HCT116 (cell line): ENCODE measurements at regions not wholly inside any gene's neighbourhood (a gene's known extent, or its start where the extent isn't known, plus 50 kb on each side); places are given as distances from the start of the nearest gene placed in this dataset.

Source experiments
- ATAC-seq: fragments of 200-7000 bp; cut with Tn5 transposase; 2 replicates; pipeline ENCODE4 v1.9.1; 2020; ENCODE audit warnings: mild to moderate bottlenecking, moderate library complexity
- BruUV-seq: library from RNA; stranded (reverse); fragments of 400-500 nt; replicated peaks from 2 replicates; lab custom pipeline; 2021; lab: Mats Ljungman, UMichigan
- CTCF ChIA-PET: fragments of 300-600 bp; sonication (Branson Sonifier 250); formaldehyde crosslinking; loops from one replicate; lab custom pipeline; 2021; ENCODE audit warnings: antibody characterized with exemption; lab: Charles Lee
- POLR2A ChIA-PET: fragments of 300-600, 350-600 bp; sonication (Branson Sonifier 250); formaldehyde crosslinking; loops from one replicate; lab custom pipeline; 2021; ENCODE audit warnings: antibody characterized with exemption; lab: Charles Lee
- RAD21 ChIA-PET, 2 experiments: fragments of 300-600 bp; sonication (Branson Sonifier 250); formaldehyde crosslinking; loops; one replicate each; lab custom pipeline; 2023; ENCODE audit warnings: low total read pairs in 2 of 2; ENCODE audit not compliant: uncharacterized antibody in 2 of 2, unreplicated experiment in 2 of 2, low non-redundant PET in 1 of 2; lab: Charles Lee
- DNase-seq: peaks from one replicate; pipeline ENCODE4 v3.0.0-alpha.2; 2010; ENCODE audit warnings: low read depth, low spot score
- H2AFZ ChIP-seq: fragments of 200-600 bp; shearing (Covaris generic), sonication (generic); 2 replicates; pipeline ENCODE4 v1.6.1; 2017; ENCODE audit warnings: low read depth, mixed run types, mixed read lengths, antibody characterized with exemption, low read length; ENCODE audit not compliant: poor library complexity, severe bottlenecking
- H3K27ac ChIP-seq: 2 replicates; pipeline ENCODE4 v1.5.1; 2012; ENCODE audit warnings: low read depth, low read length
- H3K27me3 ChIP-seq: fragments of 200-600 bp; sonication (generic); 2 replicates; pipeline ENCODE4 v1.6.1; 2016; ENCODE audit warnings: mixed run types, low read length, mixed read lengths; ENCODE audit not compliant: insufficient read depth
- H3K36me3 ChIP-seq, 2 experiments: fragments of 200-500 bp in 1 of 2; fragments of 200-600 bp in 1 of 2; sonication (Bioruptor generic) in 1 of 2; sonication (generic) in 1 of 2; 2 replicates each; pipeline versions ENCODE4 v1.5.1 to v1.6.1; 2014 to 2016; ENCODE audit warnings: low read length in 2 of 2, inconsistent platforms in 1 of 2, mixed read lengths in 1 of 2, mixed run types in 1 of 2; ENCODE audit not compliant: insufficient read depth in 2 of 2, control insufficient read depth in 1 of 2
- H3K4me1 ChIP-seq, 2 experiments: fragments of 200-600 bp in 1 of 2; sonication (generic) in 1 of 2; 2 replicates each; pipeline versions ENCODE4 v1.5.1 to v1.6.1; 2012 to 2017; ENCODE audit warnings: low read length in 2 of 2, inconsistent platforms in 1 of 2, mild to moderate bottlenecking in 1 of 2, mixed read lengths in 1 of 2, mixed run types in 1 of 2, moderate library complexity in 1 of 2; ENCODE audit not compliant: insufficient read depth in 2 of 2, control insufficient read depth in 1 of 2
- H3K4me2 ChIP-seq: fragments of 200-600 bp; sonication (generic); 2 replicates; pipeline ENCODE4 v1.6.1; 2017; ENCODE audit warnings: mixed run types, low read length, mixed read lengths
- H3K4me3 ChIP-seq, 2 experiments: fragments of 200-600 bp in 1 of 2; sonication (generic) in 1 of 2; replicated peaks in 1 of 2; 2 replicates each; pipeline ENCODE4 v1.5.1; 2011 to 2016; ENCODE audit warnings: low read length in 2 of 2, control low read depth in 1 of 2, low read depth in 1 of 2, mild to moderate bottlenecking in 1 of 2, mixed read lengths in 1 of 2, mixed run types in 1 of 2
- H3K79me2 ChIP-seq: fragments of 200-600 bp; sonication (generic); 2 replicates; pipeline ENCODE4 v1.6.1; 2017; ENCODE audit warnings: mild to moderate bottlenecking, mixed run types, low read length, moderate library complexity, mixed read lengths; ENCODE audit not compliant: insufficient read depth
- H3K9ac ChIP-seq: fragments of 200-600 bp; sonication (generic); 2 replicates; pipeline ENCODE4 v1.6.1; 2016; ENCODE audit warnings: low read length, mixed read lengths
- H3K9me2 ChIP-seq: fragments of 200-600 bp; sonication (generic), shearing (Covaris generic); 2 replicates; pipeline ENCODE4 v1.6.1; 2017; ENCODE audit warnings: mixed run types, mild to moderate bottlenecking, moderate library complexity; ENCODE audit not compliant: insufficient read depth
- H3K9me3 ChIP-seq, 2 experiments: fragments of 200-500 bp in 1 of 2; fragments of 200-600 bp in 1 of 2; sonication (Bioruptor generic) in 1 of 2; sonication (generic) in 1 of 2; 2 replicates each; pipeline ENCODE4 v1.6.1; 2014 to 2017; ENCODE audit warnings: low read length in 2 of 2, mixed read lengths in 2 of 2, inconsistent platforms in 1 of 2, low read depth in 1 of 2, mild to moderate bottlenecking in 1 of 2, mixed run types in 1 of 2, moderate library complexity in 1 of 2; ENCODE audit not compliant: control insufficient read depth in 1 of 2, insufficient read depth in 1 of 2
- H4K20me1 ChIP-seq: fragments of 200-600 bp; sonication (generic), shearing (Covaris generic); 2 replicates; pipeline ENCODE4 v1.6.1; 2017; ENCODE audit warnings: mixed run types, mild to moderate bottlenecking, moderate library complexity; ENCODE audit not compliant: insufficient read depth
- ATF3 ChIP-seq: IDR thresholded peaks from 2 replicates; pipeline ENCODE4 v1.6.1; 2012
- CTCF ChIP-seq, 3 experiments: fragments of 200-600 bp in 1 of 3; sonication (generic) in 1 of 3; IDR thresholded peaks in 2 of 3; conservative IDR thresholded peaks in 1 of 3; 2 replicates each; pipeline ENCODE4 v1.5.1; 2012 to 2017; ENCODE audit warnings: low read depth in 2 of 3, low read length in 2 of 3, antibody characterized with exemption in 1 of 3, borderline replicate concordance in 1 of 3, control low read depth in 1 of 3, mild to moderate bottlenecking in 1 of 3, mixed read lengths in 1 of 3, mixed run types in 1 of 3, moderate library complexity in 1 of 3; ENCODE audit not compliant: insufficient read depth in 1 of 3
- ELF1 ChIP-seq: IDR thresholded peaks from 2 replicates; pipeline ENCODE4 v1.6.1; 2012; ENCODE audit warnings: low read depth, borderline replicate concordance
- EZH2phosphoT487 ChIP-seq: fragments of 200-600 bp; IDR thresholded peaks from 2 replicates; pipeline ENCODE4 v1.6.1; 2018; ENCODE audit warnings: antibody characterized with exemption, borderline replicate concordance
- MAX ChIP-seq: IDR thresholded peaks from 2 replicates; pipeline ENCODE4 v1.6.1; 2012
- POLR2AphosphoS5 ChIP-seq: IDR thresholded peaks from 2 replicates; pipeline ENCODE4 v1.6.1; 2011; ENCODE audit warnings: mild to moderate bottlenecking, low read depth, low read length, moderate library complexity
- REST ChIP-seq: IDR thresholded peaks from 2 replicates; pipeline ENCODE4 v1.6.1; 2012; ENCODE audit warnings: low read depth
- SIN3A ChIP-seq: IDR thresholded peaks from 2 replicates; pipeline ENCODE4 v1.6.1; 2012; ENCODE audit warnings: low read depth
- SP1 ChIP-seq: IDR thresholded peaks from 2 replicates; pipeline ENCODE4 v1.6.1; 2012; ENCODE audit warnings: low read depth
- TCF7L2 ChIP-seq: IDR thresholded peaks from 2 replicates; pipeline ENCODE4 v1.7.0; 2011; ENCODE audit warnings: borderline replicate concordance, inconsistent platforms; ENCODE audit not compliant: insufficient read depth, insufficient read length; ENCODE audit errors: extremely low read depth
- intact Hi-C: fragments of 100-400 bp; cut with micrococcal nuclease; formaldehyde crosslinking; loops from 2 replicates; pipeline ENCODE4 v1.10.0; 2022

GRCh38 chr4:121439669-121440068 lies 58.9 kb upstream of the QRFPR start:
- POLR2A ChIA-PET: no interaction called here

More at GRCh38 chr4:121439669-121440068, 58.9 kb upstream of the QRFPR start:
- H3K27ac ChIP-seq: no peak overlapping the region
- no peak for ATAC-seq
- no peaks in the 10 kb centered on the region for H3K79me2 ChIP-seq
- no peaks in the 10 kb centered on the region for H3K36me3 ChIP-seq
- TF ChIP-seq TCF7L2 (no peak), POLR2AphosphoS5 (no peak), SP1 (no peak), MAX (no peak), ATF3 (no peak), EZH2phosphoT487 (no peak), CTCF (IDR thresholded peaks at IDR 0.05 in 2 of 3, conservative IDR thresholded peaks at IDR 0.05 in 1 of 3; ENCODE audit: borderline replicate concordance in 1 of 3, insufficient read depth in 1 of 3, low read depth in 2 of 3, low read length in 2 of 3) (no peak), SIN3A (no peak), ELF1 (no peak), REST (no peak)
- CTCF ChIA-PET: interaction anchor here (1.0 kb wide), 1 partner anchor 23 kb away, joined by 3 read pairs; no protein-coding TSS in a partner anchor
- RAD21 ChIA-PET: no interaction called here
- no peaks in the 10 kb centered on the region for H3K27me3 ChIP-seq
- H3K9ac ChIP-seq: no peak overlapping the region
- DNase-seq: no peak
- H2AFZ ChIP-seq: no peak overlapping the region
- no peaks in the 10 kb centered on the region for H4K20me1 ChIP-seq
- H3K4me2 ChIP-seq: no peak overlapping the region
- H3K9me3 ChIP-seq: peaks cover 0 to 11% of the 10 kb centered on the region in 2 experiments; a peak in 1 of 4 replicates
- H3K4me1 ChIP-seq: no peaks in the 10 kb centered on the region
- no peaks in the 10 kb centered on the region for H3K9me2 ChIP-seq
- BruUV-seq: no TSS peak
- no peak overlapping the region for H3K4me3 ChIP-seq
- intact Hi-C loops: no loop called here
